Rectal smooth muscle tissue (tissue), 1 donor: ENCODE measurements at regions not wholly inside any gene's neighbourhood (a gene's known extent, or its start where the extent isn't known, plus 50 kb on each side); places are given as distances from the start of the nearest gene placed in this dataset.

Experiments
- H3K27ac ChIP-seq: one replicate; pipeline ENCODE4 v1.7.0; 2013; ENCODE audit warnings: low read depth, low read length, inconsistent platforms
- H3K27me3 ChIP-seq: one replicate; pipeline ENCODE4 v1.7.0; 2013; ENCODE audit warnings: low read length; ENCODE audit not compliant: control insufficient read depth, insufficient read depth
- H3K36me3 ChIP-seq: one replicate; pipeline ENCODE4 v1.7.0; 2013; ENCODE audit warnings: low read length; ENCODE audit not compliant: control insufficient read depth, insufficient read depth
- H3K4me1 ChIP-seq: one replicate; pipeline ENCODE4 v1.7.0; 2013; ENCODE audit warnings: low read length; ENCODE audit not compliant: control insufficient read depth, insufficient read depth
- H3K4me3 ChIP-seq: one replicate; pipeline ENCODE4 v1.7.0; 2013; ENCODE audit warnings: low read length
- H3K9ac ChIP-seq: one replicate; pipeline ENCODE4 v1.7.0; 2013; ENCODE audit warnings: low read length

DNA sequence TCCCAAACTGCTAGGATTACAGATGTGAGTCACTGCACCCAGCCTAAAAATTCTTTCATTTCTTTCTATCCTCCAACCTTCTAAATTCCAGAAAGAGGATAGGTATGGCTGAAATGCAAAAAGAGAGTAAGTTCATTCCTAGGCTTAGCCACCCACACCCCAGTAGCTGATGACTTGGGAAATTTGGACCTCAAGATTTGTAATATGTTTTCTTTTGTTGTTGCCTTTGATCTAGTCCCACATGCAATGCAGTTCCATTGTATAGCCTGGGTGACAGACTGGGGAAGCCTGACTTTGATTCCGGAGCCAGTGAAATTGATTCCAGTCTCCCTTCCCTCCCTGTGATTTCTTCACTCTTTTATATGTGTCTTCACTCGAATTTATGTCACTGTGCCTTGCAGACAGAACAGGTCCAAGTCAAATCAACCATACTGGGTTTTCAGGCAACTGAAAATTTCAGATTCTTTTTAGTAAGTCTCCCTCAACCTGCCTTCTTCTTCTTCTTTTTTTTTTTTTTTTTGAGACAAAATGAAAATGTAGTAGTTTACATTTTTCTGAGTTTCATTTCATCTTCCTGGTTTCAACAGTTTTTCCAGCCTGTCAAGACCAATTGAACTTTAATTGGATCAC is 176.2 kb upstream of the RBPJ start:
- Histone ChIP-seq H3K27ac (no peak overlapping the region), H3K27me3 (no peaks in the 10 kb centered on the region), H3K4me3 (no peak overlapping the region)

DNA sequence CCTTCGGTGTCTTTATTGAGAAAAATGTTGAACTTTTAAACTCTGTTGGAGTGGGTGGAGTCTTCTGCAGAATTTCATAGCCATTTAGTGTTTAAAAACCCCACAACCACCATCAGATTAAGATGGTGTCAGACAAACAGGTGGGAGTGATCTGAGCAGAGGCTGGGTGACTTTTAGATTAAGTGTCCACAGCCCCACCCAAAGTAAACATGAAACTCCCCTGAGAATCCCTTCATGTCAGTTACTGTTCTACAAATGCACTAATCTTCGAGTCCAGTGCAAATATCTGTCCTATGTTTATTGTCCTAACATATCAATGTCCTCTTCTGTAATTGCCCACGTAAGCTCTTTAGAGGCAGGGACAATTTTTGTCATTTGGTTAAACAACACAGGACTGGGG is 175.6 kb upstream of the RBPJ start:
- Histone ChIP-seq H3K36me3 (no peaks in the 10 kb centered on the region), H3K27ac (no peak overlapping the region), H3K9ac (no peak overlapping the region), H3K27me3 (no peaks in the 10 kb centered on the region), H3K4me1 (peaks cover 10% of the 10 kb centered on the region), H3K4me3 (no peak overlapping the region)

More for the DNA sequence above, 176.2 kb upstream of the RBPJ start:
- Histone ChIP-seq H3K9ac (no peak overlapping the region), H3K36me3 (no peaks in the 10 kb centered on the region), H3K4me1 (peaks cover 14% of the 10 kb centered on the region)

DNA sequence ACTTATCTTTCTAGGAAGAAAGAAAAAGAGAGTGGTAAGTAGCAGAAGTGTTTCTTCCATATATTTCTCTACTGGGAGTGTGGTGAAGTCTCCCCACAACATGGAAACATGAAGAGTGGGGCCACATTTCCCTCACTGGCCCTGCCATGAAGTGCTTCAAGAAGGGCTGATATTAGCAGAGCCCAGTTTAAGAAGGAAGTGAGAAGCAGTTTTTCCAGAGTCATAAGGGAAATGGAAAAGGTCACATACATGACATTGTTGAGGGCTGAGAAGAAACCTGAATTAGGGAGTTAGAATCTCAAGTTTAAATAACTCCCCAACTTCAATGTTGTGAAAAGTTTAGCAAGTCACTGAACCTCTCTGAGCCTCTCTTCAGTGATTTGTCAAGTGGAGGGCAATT is 171.9 kb upstream of the RBPJ start:
- H3K27ac ChIP-seq, result no peak overlapping the region
- H3K4me1 ChIP-seq, result peaks cover 2% of the 10 kb centered on the region
- no peak overlapping the region for H3K9ac ChIP-seq
- H3K27me3 ChIP-seq, result no peaks in the 10 kb centered on the region
- H3K4me3 ChIP-seq, result no peak overlapping the region
- no peaks in the 10 kb centered on the region for H3K36me3 ChIP-seq

DNA sequence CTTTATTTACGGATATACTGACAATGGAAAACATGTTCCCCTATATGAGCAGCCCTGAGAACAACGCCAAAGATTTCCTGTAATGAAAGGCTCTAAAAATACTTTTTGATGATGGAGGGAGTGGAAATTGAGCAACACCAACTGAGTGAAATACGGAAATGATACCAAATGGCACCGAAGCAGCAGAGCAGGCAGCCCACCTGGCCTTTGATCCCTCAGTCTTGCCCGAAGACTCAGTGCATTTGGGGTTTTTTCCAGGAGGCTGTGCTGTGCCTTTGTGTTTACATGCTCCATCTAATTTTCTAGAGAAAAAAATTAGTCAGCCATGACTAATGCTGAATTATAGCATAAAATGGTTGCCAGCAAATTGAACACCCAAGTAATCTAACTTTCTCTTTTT is 169.9 kb upstream of the RBPJ start:
- Histone ChIP-seq H3K27me3 (no peaks in the 10 kb centered on the region), H3K27ac (peak overlapping the region; percentile 3), H3K4me3 (no peak overlapping the region), H3K9ac (no peak overlapping the region), H3K36me3 (no peaks in the 10 kb centered on the region), H3K4me1 (peaks cover 2% of the 10 kb centered on the region)

DNA sequence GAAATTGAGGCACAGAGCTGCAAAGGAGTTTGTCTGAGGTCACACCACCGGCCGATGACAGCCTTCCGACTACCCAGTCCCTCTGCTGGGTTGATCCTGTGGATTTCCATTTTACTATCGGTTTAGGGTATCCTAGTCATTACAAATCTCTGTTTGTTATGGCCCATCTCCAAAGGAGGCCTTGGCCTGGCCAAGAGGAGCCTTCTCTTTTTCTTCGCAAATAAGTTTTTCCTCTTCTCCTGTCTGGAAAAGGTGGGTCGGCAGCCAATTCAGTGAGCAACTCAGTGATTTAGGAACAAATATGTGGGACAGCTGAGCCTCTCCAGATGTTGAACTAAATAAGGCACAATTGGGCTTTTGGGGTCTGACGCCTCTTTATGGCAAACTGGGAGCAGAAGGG is 169.2 kb upstream of the RBPJ start:
- Histone ChIP-seq H3K27ac (peak overlapping the region; percentile 3), H3K4me1 (peaks cover 2% of the 10 kb centered on the region), H3K27me3 (no peaks in the 10 kb centered on the region), H3K9ac (no peak overlapping the region), H3K36me3 (no peaks in the 10 kb centered on the region), H3K4me3 (no peak overlapping the region)

DNA sequence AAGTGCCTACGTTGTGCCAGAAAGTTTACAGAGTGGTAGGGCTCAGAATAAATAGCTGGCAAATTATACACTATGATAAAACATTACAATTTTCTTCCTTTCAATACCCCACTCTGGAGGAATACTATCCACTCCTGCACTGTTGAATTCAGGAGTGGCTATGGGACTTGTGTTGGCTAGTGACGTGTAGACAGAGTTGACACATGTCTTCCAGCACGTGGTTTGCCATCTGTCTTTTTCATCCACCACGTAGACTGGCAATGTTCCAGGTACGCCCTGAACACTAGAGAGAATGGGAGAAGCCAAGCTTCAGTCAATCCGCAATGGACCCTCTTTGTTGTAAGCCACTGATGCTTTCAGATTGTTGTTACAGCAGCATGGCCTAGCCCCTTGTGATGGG is 168.8 kb upstream of the RBPJ start:
- Histone ChIP-seq H3K36me3 (no peaks in the 10 kb centered on the region), H3K27me3 (no peaks in the 10 kb centered on the region), H3K9ac (no peak overlapping the region), H3K4me3 (no peak overlapping the region), H3K4me1 (peaks cover 2% of the 10 kb centered on the region), H3K27ac (no peak overlapping the region)

DNA sequence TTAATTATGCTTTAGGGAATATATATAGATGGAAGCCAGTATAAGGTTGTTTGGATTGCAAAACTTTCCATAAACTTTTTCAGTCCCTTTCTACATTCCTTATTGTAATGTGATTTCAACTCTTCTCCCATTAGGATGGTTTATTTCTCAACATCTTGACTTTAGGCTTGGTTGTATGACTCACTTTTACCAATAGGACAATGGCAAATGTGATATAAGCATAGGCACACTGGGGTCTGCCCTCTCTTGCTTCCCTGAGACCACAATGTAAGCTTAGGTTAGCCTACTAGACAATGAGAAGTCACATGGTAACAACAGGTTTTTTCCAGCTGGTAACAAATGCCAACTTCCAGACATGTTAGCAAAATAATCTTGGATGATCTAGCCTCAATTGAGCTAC is 163.3 kb upstream of the RBPJ start:
- Histone ChIP-seq H3K4me1 (no peaks in the 10 kb centered on the region), H3K9ac (no peak overlapping the region), H3K27ac (no peak overlapping the region), H3K4me3 (no peak overlapping the region), H3K27me3 (no peaks in the 10 kb centered on the region), H3K36me3 (no peaks in the 10 kb centered on the region)

DNA sequence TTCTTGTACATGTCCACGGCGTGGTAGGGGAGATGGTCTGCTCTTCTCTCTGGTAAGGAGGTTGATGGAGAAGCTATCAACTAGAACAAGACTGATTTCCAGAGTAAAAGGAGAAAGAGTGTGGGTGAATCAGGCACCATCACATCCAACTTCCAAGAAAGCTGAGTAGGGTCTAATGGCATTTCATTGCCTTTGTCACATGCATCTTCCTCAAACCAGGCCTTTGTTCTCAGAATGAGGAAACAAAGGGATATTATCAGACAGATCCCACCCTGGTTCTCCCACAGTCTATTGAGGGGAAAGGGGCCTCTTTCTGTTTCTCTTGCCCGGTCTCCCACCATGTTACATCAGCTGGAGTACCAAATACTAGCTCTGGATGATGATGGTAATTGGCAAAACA is 160.2 kb upstream of the RBPJ start:
- Histone ChIP-seq H3K36me3 (no peaks in the 10 kb centered on the region), H3K27ac (no peak overlapping the region), H3K9ac (no peak overlapping the region), H3K4me1 (no peaks in the 10 kb centered on the region), H3K4me3 (no peak overlapping the region), H3K27me3 (no peaks in the 10 kb centered on the region)

DNA sequence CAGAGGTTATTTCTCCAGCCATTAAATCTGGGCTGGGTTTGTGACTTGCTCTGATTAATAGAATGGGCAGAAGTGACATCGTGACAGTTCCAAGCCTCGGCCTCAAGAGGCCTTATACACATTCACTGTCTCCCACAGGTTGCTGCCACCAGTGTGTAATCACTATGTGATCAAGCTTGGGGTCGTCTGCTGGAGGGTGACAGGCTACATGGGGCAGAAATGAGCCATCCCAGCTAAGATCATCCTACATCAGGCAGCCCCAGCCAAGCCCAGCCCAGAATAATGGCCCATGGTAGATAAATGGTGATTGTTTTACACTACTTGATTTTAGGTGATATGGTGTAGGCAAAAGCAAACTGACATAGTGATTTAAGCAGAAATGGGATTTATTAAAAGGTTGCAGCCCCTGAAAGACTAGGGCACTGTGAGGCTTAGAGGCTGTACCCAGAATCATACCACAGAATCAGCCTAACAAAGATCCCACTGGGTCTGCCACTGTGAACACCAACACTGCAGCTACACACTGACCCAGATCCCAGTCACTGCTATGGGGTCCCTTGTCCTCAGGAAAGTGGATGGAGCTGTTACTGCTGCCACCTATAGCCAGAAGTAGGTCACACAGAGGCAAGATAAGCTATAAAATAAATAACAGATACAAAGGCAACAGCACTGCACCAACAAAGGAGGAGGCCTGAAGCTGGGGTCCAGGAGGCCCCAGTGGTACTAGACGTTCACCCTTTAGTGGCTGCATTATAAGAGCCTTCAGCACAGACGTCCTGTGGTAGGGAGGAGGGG is 159.6 kb upstream of the RBPJ start:
- H3K9ac ChIP-seq, result no peak overlapping the region
- H3K36me3 ChIP-seq, result no peaks in the 10 kb centered on the region

DNA sequence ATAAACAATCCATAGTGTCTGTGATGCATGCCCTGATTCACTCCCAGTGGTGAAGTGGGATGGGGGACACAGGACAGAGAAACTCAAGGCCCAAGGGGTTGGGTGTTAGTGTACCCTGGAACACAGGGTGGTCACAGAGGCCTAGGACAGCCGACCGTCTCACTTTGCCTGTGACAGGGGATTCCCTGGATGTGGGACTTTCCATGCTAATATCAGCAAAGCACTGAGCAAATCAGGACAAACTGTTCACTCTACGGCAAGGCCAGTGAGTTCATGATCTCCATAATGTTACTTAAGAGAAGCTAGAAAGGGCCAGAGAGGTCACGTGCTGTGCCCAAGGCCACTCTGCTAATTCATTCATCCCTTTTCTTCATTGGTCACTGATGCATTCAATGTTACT is 158.7 kb upstream of the RBPJ start:
- Histone ChIP-seq H3K4me3 (no peak overlapping the region), H3K27ac (no peak overlapping the region), H3K27me3 (no peaks in the 10 kb centered on the region), H3K4me1 (no peaks in the 10 kb centered on the region), H3K9ac (no peak overlapping the region), H3K36me3 (no peaks in the 10 kb centered on the region)

More for the DNA sequence above, 159.6 kb upstream of the RBPJ start:
- no peak overlapping the region for H3K27ac ChIP-seq
- H3K27me3 ChIP-seq, result no peaks in the 10 kb centered on the region
- no peak overlapping the region for H3K4me3 ChIP-seq
- H3K4me1 ChIP-seq, result no peaks in the 10 kb centered on the region

DNA sequence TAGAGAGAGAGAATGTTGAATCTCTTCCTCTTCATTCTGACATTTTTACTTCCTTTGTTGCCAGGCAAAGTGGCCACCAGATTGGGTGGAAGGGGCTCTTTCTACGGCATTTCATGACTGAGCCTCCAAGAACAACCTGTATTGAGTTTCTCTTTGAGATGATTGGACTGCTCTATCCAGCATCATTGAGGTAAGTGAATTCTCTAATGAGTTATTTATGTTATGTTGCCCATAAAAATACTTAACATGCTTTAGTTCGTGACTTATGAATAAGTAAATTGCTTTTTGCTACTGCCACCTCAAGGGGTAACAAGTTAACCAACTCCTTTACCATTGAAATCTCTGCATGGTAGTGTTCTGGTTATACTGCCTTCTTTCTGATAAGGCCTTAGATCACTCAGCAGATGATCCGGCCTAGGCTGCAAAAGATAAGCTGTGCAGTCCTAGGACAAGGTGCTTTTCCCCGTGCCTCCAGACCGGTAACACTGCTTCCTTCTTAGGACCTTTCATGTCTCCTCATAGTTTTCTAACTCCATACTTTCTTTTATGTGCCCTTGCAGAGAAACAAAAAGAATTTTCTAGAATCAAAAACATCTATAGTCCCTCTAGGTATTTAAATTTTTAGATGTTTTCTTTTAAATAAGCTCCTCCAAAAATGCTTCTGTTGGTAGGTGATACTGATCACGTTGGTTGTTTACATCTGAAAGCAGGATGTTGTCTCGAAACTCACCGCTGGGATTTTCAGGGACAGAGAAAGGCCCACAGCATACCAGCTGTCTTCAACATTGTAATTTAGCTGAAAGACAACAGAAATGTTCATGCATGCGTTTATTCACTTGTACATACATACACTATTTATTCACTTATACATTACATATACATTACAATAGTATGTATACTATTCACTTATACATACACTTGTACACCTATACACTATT is 157.1 kb upstream of the RBPJ start:
- Histone ChIP-seq H3K4me1 (no peaks in the 10 kb centered on the region), H3K27ac (no peak overlapping the region), H3K27me3 (no peaks in the 10 kb centered on the region), H3K36me3 (no peaks in the 10 kb centered on the region), H3K4me3 (no peak overlapping the region), H3K9ac (no peak overlapping the region)

DNA sequence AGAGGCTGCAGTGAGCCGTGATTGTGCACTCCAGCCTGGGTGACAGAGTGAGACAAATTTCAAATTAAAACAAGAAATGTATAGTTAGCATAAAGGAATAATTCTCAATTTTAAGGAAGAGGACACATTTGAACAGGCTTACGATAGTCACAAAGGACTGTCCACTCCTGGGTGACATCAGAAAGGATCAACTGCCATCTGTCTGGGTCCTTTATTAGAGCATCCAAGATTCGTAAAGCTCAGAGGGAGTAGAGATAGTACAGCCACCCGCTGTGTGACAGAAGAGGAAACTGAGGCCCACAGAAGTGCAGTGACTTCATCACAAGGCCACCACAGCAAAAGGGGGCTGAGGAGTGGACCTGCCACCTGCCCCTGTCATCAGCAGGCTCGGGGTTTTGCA is 149.3 kb upstream of the RBPJ start:
- no peak overlapping the region for H3K4me3 ChIP-seq
- H3K9ac ChIP-seq, result no peak overlapping the region
- no peak overlapping the region for H3K27ac ChIP-seq

More for the DNA sequence above, 149.3 kb upstream of the RBPJ start:
- Histone ChIP-seq H3K4me1 (no peaks in the 10 kb centered on the region), H3K36me3 (no peaks in the 10 kb centered on the region), H3K27me3 (no peaks in the 10 kb centered on the region)
